ENCODE measurements at regions not wholly inside any gene's neighbourhood (a gene's known extent, or its start where the extent isn't known, plus 50 kb on each side); places are given as distances from the start of the nearest gene placed in this dataset.

DNA sequence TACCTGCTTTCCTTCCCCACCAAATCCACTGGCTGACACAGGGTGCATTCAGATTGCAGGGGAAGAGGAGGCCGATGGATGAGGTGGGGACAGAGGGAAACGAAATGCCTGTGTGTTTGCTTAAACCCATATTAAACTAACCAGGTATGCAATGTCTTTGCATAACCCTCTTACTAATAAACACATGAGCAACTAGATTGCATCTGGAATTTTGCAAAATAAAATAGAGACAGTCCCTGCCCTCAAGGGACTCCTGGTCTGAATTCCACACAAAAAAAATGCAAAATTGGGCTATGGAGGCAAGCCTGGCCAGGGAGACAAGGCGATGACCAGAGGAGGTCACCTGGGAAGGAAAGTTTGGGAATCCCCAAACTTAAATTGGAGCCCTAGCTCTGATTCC is 202.9 kb downstream of the ACTL7B start:
- no peak for TF ChIP-seq POLR2A (IDR thresholded peaks at IDR 0.05)
- TF ChIP-seq, protein P1, sequence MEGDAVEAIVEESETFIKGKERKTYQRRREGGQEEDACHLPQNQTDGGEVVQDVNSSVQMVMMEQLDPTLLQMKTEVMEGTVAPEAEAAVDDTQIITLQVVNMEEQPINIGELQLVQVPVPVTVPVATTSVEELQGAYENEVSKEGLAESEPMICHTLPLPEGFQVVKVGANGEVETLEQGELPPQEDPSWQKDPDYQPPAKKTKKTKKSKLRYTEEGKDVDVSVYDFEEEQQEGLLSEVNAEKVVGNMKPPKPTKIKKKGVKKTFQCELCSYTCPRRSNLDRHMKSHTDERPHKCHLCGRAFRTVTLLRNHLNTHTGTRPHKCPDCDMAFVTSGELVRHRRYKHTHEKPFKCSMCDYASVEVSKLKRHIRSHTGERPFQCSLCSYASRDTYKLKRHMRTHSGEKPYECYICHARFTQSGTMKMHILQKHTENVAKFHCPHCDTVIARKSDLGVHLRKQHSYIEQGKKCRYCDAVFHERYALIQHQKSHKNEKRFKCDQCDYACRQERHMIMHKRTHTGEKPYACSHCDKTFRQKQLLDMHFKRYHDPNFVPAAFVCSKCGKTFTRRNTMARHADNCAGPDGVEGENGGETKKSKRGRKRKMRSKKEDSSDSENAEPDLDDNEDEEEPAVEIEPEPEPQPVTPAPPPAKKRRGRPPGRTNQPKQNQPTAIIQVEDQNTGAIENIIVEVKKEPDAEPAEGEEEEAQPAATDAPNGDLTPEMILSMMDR (IDR thresholded peaks at IDR 0.05): no peak
- intact Hi-C loops (cut with DNase I): no loop called here
- no peak for DNase-seq
- 78 to 87% methylated on average over 3 of the region's 3 CpGs for WGBS, 2 donors
- H3K4me3 ChIP-seq: no peak overlapping the region
- H3K27ac ChIP-seq: no peak overlapping the region
- no peaks in the 10 kb centered on the region for H3K4me1 ChIP-seq
- H3K36me3 ChIP-seq: no peaks in the 10 kb centered on the region
- H3K27me3 ChIP-seq: no peaks in the 10 kb centered on the region
- H3K9me3 ChIP-seq: no peaks in the 10 kb centered on the region

DNA sequence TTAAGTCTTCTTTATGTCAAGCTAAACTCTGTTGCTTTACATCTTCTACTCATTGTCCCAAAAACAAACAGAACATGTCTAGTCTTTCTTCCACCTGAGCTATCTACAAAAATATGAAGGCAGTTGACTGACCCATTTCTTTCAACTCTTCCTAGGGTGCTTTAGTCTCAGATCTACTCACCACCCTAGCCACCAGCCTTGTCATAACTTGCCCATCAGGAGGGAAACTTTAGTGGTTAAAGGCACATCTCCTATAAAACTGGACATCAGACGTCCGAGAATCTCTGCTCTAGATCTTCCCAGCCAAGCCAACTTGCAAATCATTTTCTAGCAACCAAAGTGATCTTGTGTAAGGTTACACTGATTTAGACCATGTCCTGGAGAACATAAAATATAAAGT is 205.0 kb downstream of the ACTL7B start:
- H3K9me3 ChIP-seq: no peaks in the 10 kb centered on the region
- no peak for TF ChIP-seq POLR2A (IDR thresholded peaks at IDR 0.05)
- TF ChIP-seq, protein P1 (IDR thresholded peaks at IDR 0.05): no peak
- no peaks in the 10 kb centered on the region for H3K27me3 ChIP-seq
- no peak for DNase-seq
- H3K4me3 ChIP-seq: no peak overlapping the region
- no peak overlapping the region for H3K27ac ChIP-seq
- intact Hi-C loops (cut with DNase I): no loop called here
- 33 to 36% methylated on average over 2 of the region's 2 CpGs for WGBS, 2 donors
- no peaks in the 10 kb centered on the region for H3K4me1 ChIP-seq
- H3K36me3 ChIP-seq: no peaks in the 10 kb centered on the region

DNA sequence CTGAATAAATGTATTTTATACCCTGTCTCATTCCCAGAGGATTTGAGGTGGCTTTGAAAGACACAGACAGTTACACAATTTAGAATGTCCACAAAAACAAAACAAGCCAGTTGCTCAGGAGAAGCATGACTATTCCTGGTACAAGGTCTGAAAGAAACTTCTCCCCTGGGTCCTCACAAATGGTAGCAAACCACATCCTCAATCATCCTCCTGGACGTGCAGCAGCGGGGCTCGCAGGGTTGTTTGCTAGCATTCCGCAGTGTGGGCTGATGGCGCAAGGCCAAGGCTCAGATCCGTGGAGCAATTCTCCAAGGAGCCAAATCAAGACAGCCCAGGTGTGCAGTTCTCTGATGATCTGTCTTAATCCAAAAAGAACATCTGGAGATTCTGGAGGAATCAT is 210.3 kb downstream of the ACTL7B start:
- H3K4me3 ChIP-seq: no peak overlapping the region
- H3K4me1 ChIP-seq: no peaks in the 10 kb centered on the region
- intact Hi-C loops (cut with DNase I): no loop called here
- 29 to 37% methylated on average over 5 to 6 of the region's 6 CpGs for WGBS, 2 donors
- no peaks in the 10 kb centered on the region for H3K27me3 ChIP-seq
- no peak for TF ChIP-seq POLR2A (IDR thresholded peaks at IDR 0.05)
- TF ChIP-seq, protein P1 (IDR thresholded peaks at IDR 0.05): no peak
- H3K27ac ChIP-seq: no peak overlapping the region
- no peaks in the 10 kb centered on the region for H3K36me3 ChIP-seq
- no peak for DNase-seq
- H3K9me3 ChIP-seq: no peaks in the 10 kb centered on the region

DNA sequence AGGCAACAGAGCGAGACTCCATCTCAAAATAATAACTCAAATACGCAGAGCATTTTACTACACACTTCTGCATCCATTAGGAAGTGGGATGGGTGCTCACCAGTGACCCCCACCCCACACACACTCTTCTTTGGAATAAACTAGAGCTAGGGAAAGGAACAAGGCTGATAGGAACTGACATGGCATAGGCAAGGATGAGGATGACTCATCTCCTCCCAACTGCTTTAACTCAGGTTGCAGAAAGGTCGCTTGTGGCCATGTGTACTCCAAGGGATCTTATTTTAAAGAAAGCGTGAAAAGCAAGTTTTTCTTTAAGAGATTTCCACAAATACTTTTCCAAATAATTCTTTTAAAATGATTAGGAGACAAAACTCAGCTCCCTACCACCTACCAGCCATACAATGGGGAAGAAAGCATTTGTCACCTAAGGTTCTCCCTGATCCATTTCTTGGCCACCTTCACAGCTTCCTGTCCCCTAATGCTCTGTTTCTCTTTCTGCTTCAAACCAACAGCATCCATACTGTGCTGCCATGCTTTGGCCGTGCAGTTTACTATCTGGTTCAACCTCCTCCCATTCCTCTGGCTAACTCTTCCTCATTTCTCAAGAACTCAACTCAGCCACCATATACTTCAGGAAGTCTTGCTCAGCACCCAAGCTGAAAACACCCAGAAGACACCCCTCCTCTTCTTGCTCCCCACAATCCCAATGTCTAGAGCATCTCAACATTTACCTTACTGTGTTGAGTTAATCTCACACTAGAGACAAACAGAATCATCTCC is 211.9 kb downstream of the ACTL7B start:
- 87 to 90% methylated on average over 5 of the region's 5 CpGs for WGBS, 2 donors
- no peaks in the 10 kb centered on the region for H3K4me1 ChIP-seq
- intact Hi-C loops (cut with DNase I): no loop called here
- no peak overlapping the region for H3K4me3 ChIP-seq
- no peaks in the 10 kb centered on the region for H3K27me3 ChIP-seq
- no peaks in the 10 kb centered on the region for H3K36me3 ChIP-seq
- DNase-seq: no peak
- TF ChIP-seq POLR2A (IDR thresholded peaks at IDR 0.05): no peak
- TF ChIP-seq, protein P1 (IDR thresholded peaks at IDR 0.05): no peak
- H3K27ac ChIP-seq: no peak overlapping the region
- no peaks in the 10 kb centered on the region for H3K9me3 ChIP-seq

DNA sequence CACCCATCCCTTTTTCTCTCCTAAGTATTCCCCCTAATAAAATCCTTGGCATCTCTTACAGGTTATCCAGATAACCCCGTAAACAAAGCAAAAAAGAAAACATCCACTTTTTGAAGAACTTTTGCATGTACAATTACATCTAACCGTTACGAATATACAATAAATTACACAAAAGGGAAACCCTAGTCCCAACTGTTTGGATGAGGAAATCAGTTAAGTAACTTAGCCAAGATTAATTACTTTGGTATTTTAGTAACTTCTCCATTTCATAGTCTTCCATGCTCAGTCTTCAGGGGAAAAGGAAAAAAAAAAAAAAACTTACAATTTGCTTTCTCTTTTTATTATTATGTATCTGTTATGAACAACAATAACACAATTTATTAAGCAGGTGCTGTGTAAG is 212.9 kb downstream of the ACTL7B start:
- no peaks in the 10 kb centered on the region for H3K27me3 ChIP-seq
- no peak for TF ChIP-seq POLR2A (IDR thresholded peaks at IDR 0.05)
- TF ChIP-seq, protein P1 (IDR thresholded peaks at IDR 0.05): no peak
- 70 to 74% methylated on average over 3 of the region's 3 CpGs for WGBS, 2 donors
- no peaks in the 10 kb centered on the region for H3K36me3 ChIP-seq
- no peaks in the 10 kb centered on the region for H3K4me1 ChIP-seq
- H3K9me3 ChIP-seq: no peaks in the 10 kb centered on the region
- H3K27ac ChIP-seq: no peak overlapping the region
- no peak for DNase-seq
- intact Hi-C loops (cut with DNase I): no loop called here
- H3K4me3 ChIP-seq: no peak overlapping the region
